ENCODE measurements at regions not wholly inside any gene's neighbourhood (a gene's known extent, or its start where the extent isn't known, plus 50 kb on each side); places are given as distances from the start of the nearest gene placed in this dataset.
"Not testable (repeated sequence)": the region's sequence is repeated elsewhere in the genome, so short reads cannot be mapped to it uniquely, and the experiment has no call there.

- no peaks in the 10 kb centered on the region for H3K4me1 Mint-ChIP-seq
- peaks cover 17% of the 10 kb centered on the region for H3K27me3 Mint-ChIP-seq
- no peak overlapping the region for H3K4me3 Mint-ChIP-seq
- H3K27ac Mint-ChIP-seq = no peak overlapping the region
- no peaks in the 10 kb centered on the region for H3K9me3 Mint-ChIP-seq
- intact Hi-C loops (cut with micrococcal nuclease) = no loop called here
- DNase-seq = no peak
- no peaks in the 10 kb centered on the region for H3K36me3 Mint-ChIP-seq (ENCODE audit: low read depth)
These were observed 50.0 kb downstream of the PTPRS start for GRCh38 chr19:5290336-5291262.

GRCh38 chr19:5289060-5289990, 51.3 kb downstream of the PTPRS start:
- DNase-seq = no peak
- H3K4me1 Mint-ChIP-seq = no peaks in the 10 kb centered on the region
- H3K27me3 Mint-ChIP-seq = peaks cover 13% of the 10 kb centered on the region
- H3K27ac Mint-ChIP-seq = no peak overlapping the region
- intact Hi-C loops (cut with micrococcal nuclease) = no loop called here
- H3K4me3 Mint-ChIP-seq = no peak overlapping the region
- no peaks in the 10 kb centered on the region for H3K36me3 Mint-ChIP-seq (ENCODE audit: low read depth)
- no peaks in the 10 kb centered on the region for H3K9me3 Mint-ChIP-seq

GRCh38 chr19:5288347-5288739, 52.3 kb downstream of the PTPRS start:
- intact Hi-C loops (cut with micrococcal nuclease) = no loop called here
- Mint-ChIP-seq H3K4me3 (no peak overlapping the region), H3K9me3 (no peaks in the 10 kb centered on the region), H3K36me3 (ENCODE audit: low read depth) (no peaks in the 10 kb centered on the region), H3K27ac (no peak overlapping the region), H3K4me1 (no peaks in the 10 kb centered on the region), H3K27me3 (peaks cover 10% of the 10 kb centered on the region)
- DNase-seq = no peak

- intact Hi-C loops (cut with micrococcal nuclease) = no loop called here
- no peaks in the 10 kb centered on the region for H3K4me1 Mint-ChIP-seq
- no peak for DNase-seq
- peaks cover 6% of the 10 kb centered on the region for H3K27me3 Mint-ChIP-seq
- H3K4me3 Mint-ChIP-seq = no peak overlapping the region
- H3K27ac Mint-ChIP-seq = no peak overlapping the region
- no peaks in the 10 kb centered on the region for H3K9me3 Mint-ChIP-seq
- no peaks in the 10 kb centered on the region for H3K36me3 Mint-ChIP-seq (ENCODE audit: low read depth)
These were observed 53.5 kb downstream of the PTPRS start for GRCh38 chr19:5287066-5287465.

- DNase-seq = no peak
- Mint-ChIP-seq H3K4me1 (no peaks in the 10 kb centered on the region), H3K27ac (no peak overlapping the region), H3K9me3 (no peaks in the 10 kb centered on the region), H3K36me3 (ENCODE audit: low read depth) (no peaks in the 10 kb centered on the region), H3K27me3 (peaks cover 1% of the 10 kb centered on the region), H3K4me3 (no peak overlapping the region)
- intact Hi-C loops (cut with micrococcal nuclease) = no loop called here
These were observed 54.1 kb downstream of the PTPRS start for GRCh38 chr19:5286465-5287029.

- Mint-ChIP-seq H3K27ac (no peak overlapping the region), H3K4me3 (no peak overlapping the region), H3K4me1 (no peaks in the 10 kb centered on the region), H3K9me3 (no peaks in the 10 kb centered on the region), H3K27me3 (no peaks in the 10 kb centered on the region), H3K36me3 (ENCODE audit: low read depth) (no peaks in the 10 kb centered on the region)
- intact Hi-C loops (cut with micrococcal nuclease) = no loop called here
- no peak for DNase-seq
These were observed 54.7 kb downstream of the PTPRS start for GRCh38 chr19:5285955-5286354.

- H3K27ac Mint-ChIP-seq = no peak overlapping the region
- H3K4me3 Mint-ChIP-seq = no peak overlapping the region
- H3K4me1 Mint-ChIP-seq = no peaks in the 10 kb centered on the region
- H3K36me3 Mint-ChIP-seq (ENCODE audit: low read depth) = no peaks in the 10 kb centered on the region
- H3K9me3 Mint-ChIP-seq = no peaks in the 10 kb centered on the region
- intact Hi-C loops (cut with micrococcal nuclease) = no loop called here
- no peak for DNase-seq
- no peaks in the 10 kb centered on the region for H3K27me3 Mint-ChIP-seq
These were observed 55.3 kb downstream of the PTPRS start for GRCh38 chr19:5285311-5285710.

GRCh38 chr19:5282901-5283300, 57.7 kb downstream of the PTPRS start:
- Mint-ChIP-seq H3K27ac (no peak overlapping the region), H3K27me3 (no peaks in the 10 kb centered on the region), H3K4me3 (no peak overlapping the region), H3K36me3 (ENCODE audit: low read depth) (no peaks in the 10 kb centered on the region), H3K4me1 (no peaks in the 10 kb centered on the region), H3K9me3 (no peaks in the 10 kb centered on the region)
- intact Hi-C loops (cut with micrococcal nuclease) = no loop called here
- DNase-seq = no peak

- H3K27me3 Mint-ChIP-seq = no peaks in the 10 kb centered on the region
- DNase-seq = no peak
- H3K4me1 Mint-ChIP-seq = no peaks in the 10 kb centered on the region
- H3K4me3 Mint-ChIP-seq = no peak overlapping the region
- H3K27ac Mint-ChIP-seq = no peak overlapping the region
- intact Hi-C loops (cut with micrococcal nuclease) = no loop called here
- H3K9me3 Mint-ChIP-seq = no peaks in the 10 kb centered on the region
- no peaks in the 10 kb centered on the region for H3K36me3 Mint-ChIP-seq (ENCODE audit: low read depth)
These were observed 59.0 kb downstream of the PTPRS start for GRCh38 chr19:5281588-5281987.

- H3K4me3 Mint-ChIP-seq; H3K27ac Mint-ChIP-seq; intact Hi-C loops (cut with micrococcal nuclease): not testable (repeated sequence)
These were observed 64.9 kb downstream of the PTPRS start for GRCh38 chr19:5275668-5276067.

GRCh38 chr19:5273782-5274181, 66.8 kb downstream of the PTPRS start:
- H3K36me3 Mint-ChIP-seq (ENCODE audit: low read depth) = no peaks in the 10 kb centered on the region
- intact Hi-C loops (cut with micrococcal nuclease) = no loop called here
- no peak overlapping the region for H3K27ac Mint-ChIP-seq
- no peaks in the 10 kb centered on the region for H3K27me3 Mint-ChIP-seq
- no peak overlapping the region for H3K4me3 Mint-ChIP-seq
- H3K4me1 Mint-ChIP-seq = no peaks in the 10 kb centered on the region
- no peak for DNase-seq
- H3K9me3 Mint-ChIP-seq = no peaks in the 10 kb centered on the region

More at GRCh38 chr19:5275668-5276067, 64.9 kb downstream of the PTPRS start:
- H3K4me1 Mint-ChIP-seq; H3K36me3 Mint-ChIP-seq (ENCODE audit: low read depth); DNase-seq; H3K9me3 Mint-ChIP-seq; H3K27me3 Mint-ChIP-seq: not testable (repeated sequence)

- H3K4me3 Mint-ChIP-seq = no peak overlapping the region
- H3K27me3 Mint-ChIP-seq = no peaks in the 10 kb centered on the region
- DNase-seq = no peak
- no peaks in the 10 kb centered on the region for H3K9me3 Mint-ChIP-seq
- no peak overlapping the region for H3K27ac Mint-ChIP-seq
- intact Hi-C loops (cut with micrococcal nuclease) = no loop called here
- no peaks in the 10 kb centered on the region for H3K4me1 Mint-ChIP-seq
- no peaks in the 10 kb centered on the region for H3K36me3 Mint-ChIP-seq (ENCODE audit: low read depth)
These were observed 69.5 kb downstream of the PTPRS start for GRCh38 chr19:5271145-5271544.

- DNase-seq = no peak
These were observed 70.7 kb downstream of the PTPRS start for GRCh38 chr19:5269926-5270325.

GRCh38 chr19:5269279-5269678, 71.3 kb downstream of the PTPRS start:
- Mint-ChIP-seq H3K9me3 (no peaks in the 10 kb centered on the region), H3K27ac (no peak overlapping the region), H3K4me1 (no peaks in the 10 kb centered on the region), H3K36me3 (ENCODE audit: low read depth) (no peaks in the 10 kb centered on the region), H3K4me3 (no peak overlapping the region), H3K27me3 (no peaks in the 10 kb centered on the region)
- no peak for DNase-seq
- intact Hi-C loops (cut with micrococcal nuclease) = no loop called here

More at GRCh38 chr19:5269926-5270325, 70.7 kb downstream of the PTPRS start:
- H3K4me1 Mint-ChIP-seq = no peaks in the 10 kb centered on the region
- H3K9me3 Mint-ChIP-seq = no peaks in the 10 kb centered on the region
- no peaks in the 10 kb centered on the region for H3K27me3 Mint-ChIP-seq
- H3K36me3 Mint-ChIP-seq (ENCODE audit: low read depth) = no peaks in the 10 kb centered on the region
- H3K4me3 Mint-ChIP-seq = no peak overlapping the region
- no peak overlapping the region for H3K27ac Mint-ChIP-seq
- intact Hi-C loops (cut with micrococcal nuclease) = no loop called here
